NCI-H2227 treated with DMSO at 0.1 percent for 48 hours (cell line): ENCODE measurements at regions not wholly inside any gene's neighbourhood (a gene's known extent, or its start where the extent isn't known, plus 50 kb on each side); places are given as distances from the start of the nearest gene placed in this dataset.

Experiments
- DNase-seq: peaks from one replicate; lab custom pipeline; 2025; lab: John Stamatoyannopoulos, UW

- no peak for DNase-seq
These were observed 82.3 kb upstream of the ADRA2C start for GRCh38 chr4:3683744-3684421.

GRCh38 chr4:3683077-3683743, 83.0 kb upstream of the ADRA2C start:
- DNase-seq = no peak

GRCh38 chr4:3682236-3683076, 83.7 kb upstream of the ADRA2C start:
- no peak for DNase-seq

DNA sequence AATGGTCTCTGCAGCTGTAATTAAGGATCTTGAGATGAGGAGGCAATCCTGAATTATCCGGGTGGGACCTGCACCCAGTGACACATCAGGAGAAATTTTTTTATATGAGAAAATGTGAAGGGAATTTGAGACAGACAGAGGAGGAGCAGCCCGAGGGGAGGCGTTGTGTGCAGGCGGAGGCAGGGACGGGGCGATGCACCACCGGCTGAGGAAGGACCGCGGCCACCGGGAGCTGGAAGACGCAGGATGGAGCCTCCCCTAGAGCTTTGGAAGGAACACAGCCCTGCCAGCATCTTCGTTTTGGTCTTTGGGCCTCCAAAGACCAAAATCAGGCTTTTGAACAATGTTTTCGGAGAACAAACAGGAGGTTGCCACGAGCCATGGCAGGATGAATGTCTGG, 85.0 kb upstream of the ADRA2C start:
- DNase-seq = no peak

- DNase-seq = no peak
These were observed 85.5 kb upstream of the ADRA2C start for GRCh38 chr4:3680656-3681055.

- DNase-seq = no peak
These were observed 86.3 kb upstream of the ADRA2C start for GRCh38 chr4:3679851-3680311.

- no peak for DNase-seq
These were observed 86.9 kb upstream of the ADRA2C start for GRCh38 chr4:3679071-3679825.

DNA sequence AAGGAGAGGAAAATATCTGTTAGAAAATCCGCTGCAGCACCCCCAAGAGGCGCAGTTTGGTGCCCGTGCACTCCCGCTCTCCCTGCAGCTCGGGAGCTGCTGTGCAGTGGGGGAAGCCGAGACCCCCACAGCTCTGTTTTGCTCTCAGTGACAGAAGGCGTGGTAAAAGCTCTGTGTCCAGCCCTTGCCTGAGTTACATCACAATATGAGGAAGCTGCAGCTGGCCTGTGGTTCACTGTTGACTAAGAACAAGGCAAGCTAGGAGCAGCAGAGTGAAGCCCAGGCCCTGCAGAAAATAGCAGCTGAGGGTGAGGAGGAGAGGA, 88.5 kb upstream of the ADRA2C start:
- DNase-seq = no peak

DNA sequence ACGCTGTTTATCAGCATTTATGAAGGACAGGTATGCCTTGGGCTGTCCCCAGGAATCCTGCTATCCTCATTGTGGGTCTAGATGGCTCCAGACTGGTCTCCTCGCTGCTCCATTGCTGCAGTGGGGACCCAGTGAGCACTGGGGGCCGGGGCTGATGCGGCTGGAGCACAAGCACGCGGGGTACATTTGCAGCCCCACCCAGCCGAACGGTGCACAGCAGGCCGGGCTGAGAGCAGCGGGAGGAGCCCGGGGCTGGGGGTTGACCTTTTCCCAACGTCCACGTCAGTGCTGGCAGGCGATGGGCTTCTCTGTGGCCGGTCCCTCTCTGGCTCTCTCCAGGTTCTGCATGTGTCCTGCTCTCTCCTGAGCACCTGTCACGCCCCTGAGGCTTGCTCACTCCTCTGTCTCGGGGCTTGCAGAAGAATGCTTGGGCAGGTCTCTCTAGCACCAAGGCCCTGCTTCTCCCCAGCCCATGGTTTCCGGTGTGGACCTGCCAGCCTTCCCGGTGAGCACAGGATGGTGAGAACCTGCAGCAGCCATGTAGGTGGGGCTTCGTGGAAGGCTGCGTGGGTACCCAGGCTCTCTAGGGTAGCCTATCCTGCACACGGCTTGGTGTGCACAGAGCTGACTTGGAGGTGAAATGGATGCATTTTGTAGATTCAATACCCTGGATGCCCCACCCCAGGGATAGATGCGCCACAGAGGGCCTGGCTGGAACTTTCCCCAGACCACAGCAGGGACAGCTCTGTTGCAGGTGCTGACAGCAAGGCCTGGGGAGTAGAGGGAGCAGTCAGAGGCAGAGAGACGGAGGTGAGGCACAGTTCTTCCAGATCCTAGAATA, 89.1 kb upstream of the ADRA2C start:
- no peak for DNase-seq

DNA sequence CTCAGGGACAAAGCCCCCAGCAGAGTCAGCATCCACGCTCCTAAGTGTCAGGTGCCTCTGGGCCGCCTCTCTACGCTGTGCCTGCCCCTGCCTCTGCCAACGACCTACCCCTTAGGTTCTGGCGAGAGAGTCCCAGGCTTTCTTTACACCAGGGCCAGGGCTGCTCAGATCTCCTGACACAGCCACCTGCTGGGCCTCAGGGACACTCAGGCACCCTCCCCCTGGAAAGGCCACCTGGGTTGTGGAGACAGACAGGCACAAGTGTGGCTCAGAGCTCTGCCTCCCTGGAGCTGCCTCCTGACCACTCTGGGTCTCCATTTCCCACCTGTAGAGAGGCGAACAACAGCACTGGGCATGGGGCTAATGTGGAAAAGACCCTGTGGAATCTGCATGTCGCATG, 90.0 kb upstream of the ADRA2C start:
- no peak for DNase-seq

GRCh38 chr4:3675251-3676115, 90.7 kb upstream of the ADRA2C start:
- no peak for DNase-seq

GRCh38 chr4:3674479-3674851, 91.7 kb upstream of the ADRA2C start:
- no peak for DNase-seq

- DNase-seq = no peak
These were observed 92.3 kb upstream of the ADRA2C start for GRCh38 chr4:3673716-3674478.

GRCh38 chr4:3673176-3673575, 93.0 kb upstream of the ADRA2C start:
- DNase-seq = no peak

DNA sequence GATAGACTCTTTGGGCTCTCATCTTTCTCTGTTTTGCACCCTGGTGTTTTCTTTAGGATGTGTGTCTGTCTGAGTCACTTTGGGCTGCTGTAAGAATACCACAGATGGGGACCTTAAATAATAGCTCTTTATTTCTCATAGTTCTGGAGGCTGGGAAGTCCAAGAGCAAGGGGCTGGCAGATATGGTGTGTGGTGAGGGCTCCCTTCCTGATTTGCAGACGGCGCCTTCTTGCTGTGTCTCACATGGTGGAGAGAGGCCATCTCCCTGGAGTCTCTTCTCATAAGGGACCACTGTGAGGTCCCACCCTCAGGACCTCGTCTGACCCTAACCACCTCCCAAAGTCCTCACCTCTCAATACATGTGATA, 93.7 kb upstream of the ADRA2C start:
- no peak for DNase-seq

DNA sequence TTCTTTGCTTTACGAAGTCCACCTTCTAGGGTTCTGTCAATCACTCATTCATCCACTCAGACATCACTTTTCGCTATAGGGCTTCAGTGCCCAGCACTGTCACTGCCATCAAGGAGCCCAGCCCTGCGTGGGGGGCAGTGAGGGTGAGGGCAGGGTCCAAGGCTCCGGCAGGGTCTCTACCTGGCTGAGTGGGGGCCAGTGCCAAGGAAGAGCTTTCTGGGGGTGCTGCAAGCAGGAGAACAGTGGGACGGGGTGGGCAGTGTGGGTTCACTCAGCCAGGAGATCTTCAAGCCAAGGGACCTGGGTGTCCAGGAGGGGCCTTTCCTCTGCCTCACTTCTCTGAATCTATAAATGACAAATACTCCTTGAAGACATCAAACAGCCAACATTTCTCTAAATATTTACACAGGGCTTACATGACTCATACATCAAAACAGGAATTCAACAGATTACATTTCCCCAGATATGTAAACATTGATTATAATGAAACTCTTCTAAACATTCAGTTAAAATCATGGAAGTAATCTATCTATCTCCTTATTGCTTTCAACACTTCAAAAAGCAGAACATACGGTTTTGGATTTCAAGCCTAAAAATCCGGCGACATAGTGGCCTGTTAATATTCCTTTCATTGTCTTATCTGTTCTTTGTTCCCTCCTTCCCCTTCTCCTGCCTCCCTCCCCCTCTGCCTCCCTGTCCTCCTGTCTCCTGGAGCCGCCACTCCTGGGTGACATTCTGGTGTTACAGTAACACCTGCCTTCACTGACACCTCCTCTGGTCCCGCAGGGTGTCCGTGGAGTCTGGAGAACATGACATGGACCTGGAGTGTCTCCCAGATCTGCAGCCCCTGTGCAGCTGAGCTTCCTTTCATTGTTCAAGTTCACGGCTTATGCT, 94.4 kb upstream of the ADRA2C start:
- no peak for DNase-seq

DNA sequence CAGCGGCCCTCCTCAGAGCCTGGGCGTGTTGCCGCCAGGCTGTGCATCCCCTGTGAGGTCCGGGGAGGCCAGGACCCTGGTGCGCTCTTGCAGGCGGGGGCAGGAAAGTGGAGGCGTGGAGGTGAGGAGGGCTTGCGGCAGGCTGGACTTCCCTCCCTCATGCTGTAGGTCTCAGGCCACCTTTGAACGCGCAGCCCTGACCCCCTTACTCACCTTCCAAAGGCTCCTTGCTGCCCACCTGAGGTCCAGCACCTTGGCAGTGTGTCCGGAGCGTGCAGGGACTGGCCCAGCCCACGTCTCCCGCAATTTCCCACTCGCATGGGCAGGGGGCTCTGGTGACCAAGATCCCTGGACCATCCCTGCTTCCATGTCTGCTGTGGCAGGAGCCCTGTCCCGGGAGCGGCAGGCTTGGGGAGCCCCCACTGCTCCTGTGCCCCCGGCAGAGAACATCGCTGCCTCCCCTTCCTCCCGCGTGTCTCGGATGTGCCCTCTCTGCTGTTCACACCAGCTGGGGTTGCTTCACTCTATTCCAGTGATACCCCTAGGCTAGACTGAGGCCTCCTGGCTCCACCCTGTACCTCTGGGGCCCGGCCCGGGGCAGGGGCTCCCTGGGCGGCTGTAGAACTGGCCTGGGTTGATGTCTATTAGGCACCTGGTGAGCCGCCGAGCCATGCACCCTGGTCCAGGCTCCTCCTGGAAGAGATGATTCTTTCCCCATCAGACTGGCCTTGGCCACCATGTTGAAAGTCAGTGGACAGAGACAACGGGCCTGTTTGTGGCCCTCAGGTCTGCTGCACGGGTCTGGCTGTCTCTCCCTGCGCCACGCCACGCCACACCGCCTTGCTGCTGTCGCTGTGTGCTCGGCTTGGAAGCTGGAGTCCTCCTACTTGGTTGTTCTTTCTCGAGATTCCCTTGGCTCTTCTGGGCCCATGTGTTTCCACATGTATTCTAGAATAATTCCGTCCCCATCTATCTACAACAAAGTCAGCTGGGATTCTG, 95.4 kb upstream of the ADRA2C start:
- no peak for DNase-seq

DNA sequence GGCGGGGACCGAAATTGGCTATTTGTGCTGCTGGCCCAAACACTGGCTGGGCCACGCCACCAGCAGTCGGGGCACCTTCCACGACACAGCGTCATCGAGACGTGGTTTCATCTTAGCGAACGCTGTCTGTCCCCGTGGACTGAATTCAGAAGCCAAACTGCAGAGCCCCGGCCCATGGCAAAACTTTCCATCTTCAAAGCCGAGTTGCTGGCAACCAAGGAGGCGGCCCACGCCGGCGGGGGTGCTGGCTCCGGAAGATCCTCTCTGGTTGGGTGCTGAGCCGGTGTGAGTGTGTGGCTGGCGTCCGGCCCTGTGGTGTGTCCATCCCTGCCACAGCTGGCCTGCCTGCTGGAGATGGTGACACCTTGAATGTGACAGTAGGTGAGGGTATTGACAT, 96.6 kb upstream of the ADRA2C start:
- no peak for DNase-seq
